ENCODE measurements at regions not wholly inside any gene's neighbourhood (a gene's known extent, or its start where the extent isn't known, plus 50 kb on each side); places are given as distances from the start of the nearest gene placed in this dataset.

Small RNAs in the stretch of these regions (small RNA-seq; reads per million reads assigned to genes)
- 0.03 to 0.65 (median 0.16) reads per million in 3 experiments for gene RNU6-366P
